ENCODE measurements at regions not wholly inside any gene's neighbourhood (a gene's known extent, or its start where the extent isn't known, plus 50 kb on each side); places are given as distances from the start of the nearest gene placed in this dataset.
"Not testable (repeated sequence)": the region's sequence is repeated elsewhere in the genome, so short reads cannot be mapped to it uniquely, and the experiment has no call there.

DNA sequence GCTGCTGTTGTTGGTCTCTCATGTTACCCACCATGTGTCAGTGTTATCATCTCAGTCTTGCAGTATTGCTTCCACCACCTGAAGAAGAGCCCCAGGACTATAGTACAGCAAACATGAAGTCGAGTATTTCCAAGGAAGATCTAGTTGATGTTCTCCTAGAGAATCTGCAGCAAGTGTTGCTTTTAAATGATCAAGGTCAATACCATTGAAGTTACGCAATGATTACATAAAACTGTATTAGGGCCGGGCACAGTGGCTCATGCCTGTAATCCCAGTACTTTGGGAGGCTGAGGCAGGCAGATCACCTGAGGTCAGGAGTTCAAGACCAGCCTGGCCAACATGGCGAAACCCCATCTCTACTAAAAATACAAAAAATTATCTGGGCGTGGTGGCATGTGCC lies 173.9 kb downstream of the TJP1 start:
- TF ChIP-seq, protein P1, sequence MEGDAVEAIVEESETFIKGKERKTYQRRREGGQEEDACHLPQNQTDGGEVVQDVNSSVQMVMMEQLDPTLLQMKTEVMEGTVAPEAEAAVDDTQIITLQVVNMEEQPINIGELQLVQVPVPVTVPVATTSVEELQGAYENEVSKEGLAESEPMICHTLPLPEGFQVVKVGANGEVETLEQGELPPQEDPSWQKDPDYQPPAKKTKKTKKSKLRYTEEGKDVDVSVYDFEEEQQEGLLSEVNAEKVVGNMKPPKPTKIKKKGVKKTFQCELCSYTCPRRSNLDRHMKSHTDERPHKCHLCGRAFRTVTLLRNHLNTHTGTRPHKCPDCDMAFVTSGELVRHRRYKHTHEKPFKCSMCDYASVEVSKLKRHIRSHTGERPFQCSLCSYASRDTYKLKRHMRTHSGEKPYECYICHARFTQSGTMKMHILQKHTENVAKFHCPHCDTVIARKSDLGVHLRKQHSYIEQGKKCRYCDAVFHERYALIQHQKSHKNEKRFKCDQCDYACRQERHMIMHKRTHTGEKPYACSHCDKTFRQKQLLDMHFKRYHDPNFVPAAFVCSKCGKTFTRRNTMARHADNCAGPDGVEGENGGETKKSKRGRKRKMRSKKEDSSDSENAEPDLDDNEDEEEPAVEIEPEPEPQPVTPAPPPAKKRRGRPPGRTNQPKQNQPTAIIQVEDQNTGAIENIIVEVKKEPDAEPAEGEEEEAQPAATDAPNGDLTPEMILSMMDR (conservative IDR thresholded peaks at IDR 0.05; ENCODE audit: low read depth, low read length) = not testable (repeated sequence)
- not testable (repeated sequence) for TF ChIP-seq EZH2 (IDR thresholded peaks at IDR 0.05; ENCODE audit: borderline replicate concordance, low read depth, low read length, poor library complexity, severe bottlenecking)

Data from A673 (cell line).